ENCODE measurements at regions not wholly inside any gene's neighbourhood (a gene's known extent, or its start where the extent isn't known, plus 50 kb on each side); places are given as distances from the start of the nearest gene placed in this dataset.

- TF ChIP-seq, protein P1, sequence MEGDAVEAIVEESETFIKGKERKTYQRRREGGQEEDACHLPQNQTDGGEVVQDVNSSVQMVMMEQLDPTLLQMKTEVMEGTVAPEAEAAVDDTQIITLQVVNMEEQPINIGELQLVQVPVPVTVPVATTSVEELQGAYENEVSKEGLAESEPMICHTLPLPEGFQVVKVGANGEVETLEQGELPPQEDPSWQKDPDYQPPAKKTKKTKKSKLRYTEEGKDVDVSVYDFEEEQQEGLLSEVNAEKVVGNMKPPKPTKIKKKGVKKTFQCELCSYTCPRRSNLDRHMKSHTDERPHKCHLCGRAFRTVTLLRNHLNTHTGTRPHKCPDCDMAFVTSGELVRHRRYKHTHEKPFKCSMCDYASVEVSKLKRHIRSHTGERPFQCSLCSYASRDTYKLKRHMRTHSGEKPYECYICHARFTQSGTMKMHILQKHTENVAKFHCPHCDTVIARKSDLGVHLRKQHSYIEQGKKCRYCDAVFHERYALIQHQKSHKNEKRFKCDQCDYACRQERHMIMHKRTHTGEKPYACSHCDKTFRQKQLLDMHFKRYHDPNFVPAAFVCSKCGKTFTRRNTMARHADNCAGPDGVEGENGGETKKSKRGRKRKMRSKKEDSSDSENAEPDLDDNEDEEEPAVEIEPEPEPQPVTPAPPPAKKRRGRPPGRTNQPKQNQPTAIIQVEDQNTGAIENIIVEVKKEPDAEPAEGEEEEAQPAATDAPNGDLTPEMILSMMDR (IDR thresholded peaks at IDR 0.05; ENCODE audit: poor library complexity, severe bottlenecking) = no peak
- no peak for TF ChIP-seq EZH2 (IDR thresholded peaks at IDR 0.05; ENCODE audit: borderline replicate concordance, insufficient read depth, low read length, poor library complexity, severe bottlenecking)
- TF ChIP-seq EP300 (conservative IDR thresholded peaks at IDR 0.05; ENCODE audit: poor library complexity, severe bottlenecking) = no peak
- no peak for TF ChIP-seq RAD21 (conservative IDR thresholded peaks at IDR 0.05)
- TF ChIP-seq MXI1 (conservative IDR thresholded peaks at IDR 0.05; ENCODE audit: poor library complexity, severe bottlenecking) = no peak
- TF ChIP-seq POLR2AphosphoS5 (IDR thresholded peaks at IDR 0.05) = no peak
- no peak for TF ChIP-seq REST (IDR thresholded peaks at IDR 0.05; ENCODE audit: borderline replicate concordance)
- TF ChIP-seq TAF1 (IDR thresholded peaks at IDR 0.05; ENCODE audit: low read depth) = no peak
Measured at GRCh38 chr4:11773798-11774197, 345.1 kb upstream of the HS3ST1 start.
